ENCODE measurements at regions not wholly inside any gene's neighbourhood (a gene's known extent, or its start where the extent isn't known, plus 50 kb on each side); places are given as distances from the start of the nearest gene placed in this dataset.

GRCh38 chr1:82062206-82062605, 261.5 kb downstream of the ADGRL2 start:
- no peak for TF ChIP-seq GATA2 (IDR thresholded peaks at IDR 0.05; ENCODE audit: low read depth, low read length)
- TF ChIP-seq GATA3 (IDR thresholded peaks at IDR 0.05; ENCODE audit: low read depth, low read length) = no peak

- TF ChIP-seq GATA2 (IDR thresholded peaks at IDR 0.05; ENCODE audit: low read depth, low read length) (no peak), GATA3 (IDR thresholded peaks at IDR 0.05; ENCODE audit: low read depth, low read length) (no peak)
Observed at GRCh38 chr1:82059959-82060358, 259.2 kb downstream of the ADGRL2 start.

GRCh38 chr1:82057011-82057410, 256.3 kb downstream of the ADGRL2 start:
- TF ChIP-seq GATA2 (IDR thresholded peaks at IDR 0.05; ENCODE audit: low read depth, low read length) = no peak
- no peak for TF ChIP-seq GATA3 (IDR thresholded peaks at IDR 0.05; ENCODE audit: low read depth, low read length)

GRCh38 chr1:82052563-82052962, 251.8 kb downstream of the ADGRL2 start:
- TF ChIP-seq GATA3 (IDR thresholded peaks at IDR 0.05; ENCODE audit: low read depth, low read length) = no peak
- no peak for TF ChIP-seq GATA2 (IDR thresholded peaks at IDR 0.05; ENCODE audit: low read depth, low read length)

DNA sequence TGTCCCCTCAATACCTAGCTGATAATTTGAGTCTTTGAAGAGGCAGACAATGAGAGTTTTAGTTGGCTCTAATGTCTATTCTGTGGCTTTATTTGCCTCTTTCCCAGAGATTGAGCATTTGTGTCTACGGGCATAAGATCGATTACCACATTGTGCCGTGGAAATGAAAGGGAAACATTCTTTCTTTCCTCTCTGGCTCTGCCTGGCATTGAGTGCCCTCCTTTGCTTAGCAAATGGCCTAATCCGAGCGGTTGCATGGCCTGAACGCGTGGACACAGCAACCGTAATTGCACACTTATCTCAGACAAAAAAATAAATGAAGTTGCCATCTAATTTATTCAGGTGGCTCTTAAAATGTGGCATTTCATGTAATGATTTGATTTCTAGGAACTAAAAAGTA, 247.9 kb downstream of the ADGRL2 start:
- TF ChIP-seq GATA2 (IDR thresholded peaks at IDR 0.05; ENCODE audit: low read depth, low read length) = no peak
- no peak for TF ChIP-seq GATA3 (IDR thresholded peaks at IDR 0.05; ENCODE audit: low read depth, low read length)

DNA sequence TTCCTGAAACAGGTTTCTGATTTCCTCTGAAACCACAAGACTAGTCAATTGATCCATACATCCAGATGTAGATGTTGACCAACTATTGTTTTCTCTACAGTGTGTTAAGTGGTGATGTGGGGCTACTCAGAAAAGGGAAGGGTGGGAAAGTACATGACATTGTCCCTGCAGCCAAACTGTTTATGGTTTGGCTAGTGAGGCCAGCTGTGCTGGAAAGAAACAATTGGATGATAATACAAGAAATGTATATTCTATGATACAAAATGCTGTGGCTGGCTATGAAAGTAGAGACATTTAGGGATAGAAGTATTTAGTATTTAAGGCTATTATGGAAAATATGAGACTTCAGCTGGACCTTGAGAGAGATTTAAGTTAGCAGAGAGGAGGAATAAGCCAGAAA, 244.5 kb downstream of the ADGRL2 start:
- TF ChIP-seq GATA3 (IDR thresholded peaks at IDR 0.05; ENCODE audit: low read depth, low read length) = no peak
- TF ChIP-seq GATA2 (IDR thresholded peaks at IDR 0.05; ENCODE audit: low read depth, low read length) = no peak

- TF ChIP-seq GATA2 (IDR thresholded peaks at IDR 0.05; ENCODE audit: low read depth, low read length) = no peak
- no peak for TF ChIP-seq GATA3 (IDR thresholded peaks at IDR 0.05; ENCODE audit: low read depth, low read length)
Observed at GRCh38 chr1:82044536-82044935, 243.8 kb downstream of the ADGRL2 start.

DNA sequence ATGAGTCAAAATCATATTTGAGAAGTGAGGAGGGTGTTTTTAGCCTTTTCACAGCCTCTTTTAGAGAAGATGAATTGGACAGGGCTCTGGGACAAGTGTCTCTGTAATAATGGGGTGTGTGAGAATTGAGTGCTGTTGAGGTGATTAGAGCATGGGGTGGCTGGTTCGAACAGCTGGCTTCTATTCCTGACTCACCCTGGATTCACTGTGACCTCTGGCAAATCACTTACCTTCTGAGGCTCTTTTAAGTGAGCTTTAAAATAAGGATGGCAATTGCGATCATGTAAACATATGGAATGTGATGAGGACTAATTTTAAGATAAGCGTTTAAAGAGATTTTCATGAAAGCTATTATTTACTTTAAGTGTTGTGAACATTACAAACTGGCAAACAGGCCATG, 243.4 kb downstream of the ADGRL2 start:
- TF ChIP-seq GATA3 (IDR thresholded peaks at IDR 0.05; ENCODE audit: low read depth, low read length) (no peak), GATA2 (IDR thresholded peaks at IDR 0.05; ENCODE audit: low read depth, low read length) (no peak)

DNA sequence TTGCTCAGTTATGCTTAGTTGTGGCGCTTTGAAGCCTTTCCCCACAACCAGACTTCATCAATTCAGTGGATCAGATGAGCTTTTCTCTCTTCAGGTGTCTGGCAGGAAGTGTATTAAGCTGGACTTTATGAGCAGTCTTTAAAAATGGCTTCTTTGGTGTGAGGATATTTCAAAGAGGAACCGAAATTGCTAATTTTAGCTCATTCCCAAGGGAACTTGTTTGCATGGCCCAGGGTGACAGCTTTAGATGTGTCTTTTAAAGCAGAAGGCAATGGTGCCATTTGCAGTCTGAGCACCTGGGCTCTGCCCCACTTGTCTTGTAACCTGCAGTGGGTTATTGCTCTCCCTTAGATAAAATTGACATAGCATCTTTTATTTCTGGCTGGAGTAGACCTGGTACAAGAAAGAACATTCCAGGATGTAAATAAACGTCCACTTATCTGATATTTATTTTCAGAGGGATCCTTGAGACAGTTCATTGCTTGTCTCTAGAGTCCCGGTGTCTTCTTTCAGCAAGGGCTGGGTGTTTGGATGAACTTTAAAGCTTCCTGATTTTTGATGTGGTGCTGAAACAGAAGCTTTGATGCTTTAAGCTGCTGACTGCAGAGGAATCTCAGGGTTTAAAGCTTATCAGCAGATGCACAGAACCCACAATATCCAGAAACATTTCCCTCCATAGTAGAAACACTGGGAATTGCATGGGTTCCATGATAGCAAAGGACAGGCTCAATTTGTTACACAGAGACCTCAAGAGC, 241.7 kb downstream of the ADGRL2 start:
- TF ChIP-seq GATA2 (IDR thresholded peaks at IDR 0.05; ENCODE audit: low read depth, low read length) (no peak), GATA3 (IDR thresholded peaks at IDR 0.05; ENCODE audit: low read depth, low read length) (no peak)
